DND-41 (cell line): ENCODE measurements at regions not wholly inside any gene's neighbourhood (a gene's known extent, or its start where the extent isn't known, plus 50 kb on each side); places are given as distances from the start of the nearest gene placed in this dataset.

ENCODE experiments used
- CTCF ChIP-seq: IDR thresholded peaks from 2 replicates; pipeline ENCODE4 v1.5.1; 2012; ENCODE audit warnings: borderline replicate concordance, low read length, moderate library complexity, mild to moderate bottlenecking; ENCODE audit not compliant: poor library complexity, severe bottlenecking; ENCODE audit errors: extremely low read depth
- EZH2 ChIP-seq: IDR thresholded peaks from 3 replicates; pipeline ENCODE4 v1.6.1; 2012; ENCODE audit warnings: borderline replicate concordance, low read depth, mild to moderate bottlenecking, moderate library complexity, low read length, inconsistent platforms; ENCODE audit not compliant: severe bottlenecking

DNA sequence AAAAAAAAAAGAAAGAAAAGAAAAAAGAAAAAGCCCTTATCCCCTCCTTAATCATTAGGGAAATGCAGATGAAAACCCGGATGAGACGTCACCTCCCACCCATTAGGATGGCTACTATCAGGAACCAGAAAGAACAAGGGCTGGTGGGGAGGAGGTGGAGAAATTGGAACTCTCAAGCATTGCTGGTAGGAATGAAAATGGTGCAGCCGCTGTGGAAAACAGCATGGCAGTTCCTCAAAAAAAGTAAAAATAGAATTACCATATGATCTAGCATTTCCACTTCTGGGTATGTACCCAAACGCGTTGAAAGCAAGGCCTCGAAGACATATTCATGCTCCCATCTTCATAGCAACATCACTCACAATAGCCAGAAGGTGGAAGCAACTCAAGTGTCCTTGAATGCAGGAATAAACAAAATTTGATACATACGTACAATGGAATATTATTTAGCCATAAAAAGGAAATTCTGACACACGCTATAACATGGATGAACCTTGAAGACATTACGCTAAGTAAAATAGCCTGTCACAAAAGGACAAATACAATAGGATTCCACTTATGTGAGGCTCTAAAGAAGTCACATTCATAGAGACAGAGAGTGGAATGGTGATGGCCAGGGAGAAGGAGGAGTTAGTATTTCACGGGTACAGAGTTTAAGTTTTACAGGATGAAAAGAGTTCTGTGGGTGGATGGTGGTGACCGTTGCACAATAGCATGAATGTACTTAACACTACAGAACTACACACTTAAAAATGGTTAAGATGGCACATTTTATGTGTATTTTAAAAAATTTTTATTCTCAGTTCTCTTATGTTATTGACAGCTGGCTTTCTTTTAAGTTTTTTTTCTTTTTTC lies 166.8 kb upstream of the IER5L start:
- TF ChIP-seq CTCF = no peak
- TF ChIP-seq EZH2 = no peak
